ENCODE measurements at regions not wholly inside any gene's neighbourhood (a gene's known extent, or its start where the extent isn't known, plus 50 kb on each side); places are given as distances from the start of the nearest gene placed in this dataset.

GRCh38 chr9:18143073-18143745, 330.7 kb upstream of the ADAMTSL1 start:
- Histone ChIP-seq H3K4me2 (replicated peaks; ENCODE audit: low read depth, low read length, poor library complexity, severe bottlenecking) (no peak overlapping the region), H4K20me1 (ENCODE audit: control insufficient read depth, insufficient read depth, low read length, poor library complexity, severe bottlenecking) (no peaks in the 10 kb centered on the region), H3K27ac (ENCODE audit: low read length in 2 of 2) (no peak overlapping the region), H3K79me2 (ENCODE audit: control insufficient read depth, insufficient read depth, low read length) (no peaks in the 10 kb centered on the region), H3K4me3 (ENCODE audit: control extremely low read depth in 1 of 5, extremely low read depth in 1 of 5, insufficient read depth in 1 of 5, low read depth in 2 of 5, low read length in 4 of 5) (no peak overlapping the region), H3K9me3 (ENCODE audit: control extremely low read depth in 1 of 3, control insufficient read depth in 2 of 3, insufficient read depth in 1 of 3, low read length in 2 of 3) (no peaks in the 10 kb centered on the region), H3K36me3 (replicated peaks in 1 of 2; ENCODE audit: control extremely low read depth in 1 of 2, control insufficient read depth in 1 of 2, extremely low read depth in 1 of 2, insufficient read depth in 2 of 2, low read length in 1 of 2) (no peaks in the 10 kb centered on the region), H3K9ac (ENCODE audit: low read length) (no peak overlapping the region), H3K4me1 (ENCODE audit: control insufficient read depth in 2 of 2, insufficient read depth in 2 of 2, low read length in 2 of 2) (no peaks in the 10 kb centered on the region), H2AFZ (ENCODE audit: insufficient read depth, low read depth, low read length, poor library complexity, severe bottlenecking) (no peak overlapping the region), H3K27me3 (replicated peaks in 1 of 4; ENCODE audit: control extremely low read depth in 1 of 4, control insufficient read depth in 3 of 4, insufficient read depth in 4 of 4, low read length in 3 of 4) (no peaks in the 10 kb centered on the region)
- POLR2A ChIA-PET: no interaction called here
- no peak for ATAC-seq (ENCODE audit: low read depth)
- CTCF ChIA-PET: no interaction called here
- intact Hi-C loops (cut with micrococcal nuclease): no loop called here
- Mint-ChIP-seq H3K4me1 (no peaks in the 10 kb centered on the region), H3K27me3 (no peaks in the 10 kb centered on the region), H3K4me3 (no peak overlapping the region), H3K9me3 (ENCODE audit: insufficient read depth) (peaks cover 3% of the 10 kb centered on the region), H3K27ac (no peak overlapping the region)
- WGBS (ENCODE audit: insufficient coverage): 72% methylated on average over 3 of the region's 4 CpGs
- TF ChIP-seq, protein P1, sequence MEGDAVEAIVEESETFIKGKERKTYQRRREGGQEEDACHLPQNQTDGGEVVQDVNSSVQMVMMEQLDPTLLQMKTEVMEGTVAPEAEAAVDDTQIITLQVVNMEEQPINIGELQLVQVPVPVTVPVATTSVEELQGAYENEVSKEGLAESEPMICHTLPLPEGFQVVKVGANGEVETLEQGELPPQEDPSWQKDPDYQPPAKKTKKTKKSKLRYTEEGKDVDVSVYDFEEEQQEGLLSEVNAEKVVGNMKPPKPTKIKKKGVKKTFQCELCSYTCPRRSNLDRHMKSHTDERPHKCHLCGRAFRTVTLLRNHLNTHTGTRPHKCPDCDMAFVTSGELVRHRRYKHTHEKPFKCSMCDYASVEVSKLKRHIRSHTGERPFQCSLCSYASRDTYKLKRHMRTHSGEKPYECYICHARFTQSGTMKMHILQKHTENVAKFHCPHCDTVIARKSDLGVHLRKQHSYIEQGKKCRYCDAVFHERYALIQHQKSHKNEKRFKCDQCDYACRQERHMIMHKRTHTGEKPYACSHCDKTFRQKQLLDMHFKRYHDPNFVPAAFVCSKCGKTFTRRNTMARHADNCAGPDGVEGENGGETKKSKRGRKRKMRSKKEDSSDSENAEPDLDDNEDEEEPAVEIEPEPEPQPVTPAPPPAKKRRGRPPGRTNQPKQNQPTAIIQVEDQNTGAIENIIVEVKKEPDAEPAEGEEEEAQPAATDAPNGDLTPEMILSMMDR (IDR thresholded peaks at IDR 0.05): no peak
- no peak for TF ChIP-seq EZH2 (IDR thresholded peaks at IDR 0.05; ENCODE audit: borderline replicate concordance, insufficient read depth, low read depth, low read length, poor library complexity, severe bottlenecking)
- no peak for DNase-seq

- no peak overlapping the region for H3K9ac ChIP-seq (ENCODE audit: low read length)
- no peak overlapping the region for H3K4me3 Mint-ChIP-seq
- intact Hi-C loops (cut with micrococcal nuclease): no loop called here
Measured at GRCh38 chr9:18146329-18146728, 327.6 kb upstream of the ADAMTSL1 start.

More at GRCh38 chr9:18146329-18146728, 327.6 kb upstream of the ADAMTSL1 start:
- ATAC-seq (ENCODE audit: low read depth) (no peak), DNase-seq (no peak)
- no peaks in the 10 kb centered on the region for H3K4me1 Mint-ChIP-seq
- TF ChIP-seq, protein P1 (IDR thresholded peaks at IDR 0.05): no peak
- TF ChIP-seq EZH2 (IDR thresholded peaks at IDR 0.05; ENCODE audit: borderline replicate concordance, insufficient read depth, low read depth, low read length, poor library complexity, severe bottlenecking): no peak
- H3K27ac ChIP-seq (ENCODE audit: low read length in 2 of 2): no peak overlapping the region
- no peaks in the 10 kb centered on the region for H3K9me3 ChIP-seq (ENCODE audit: control extremely low read depth in 1 of 3, control insufficient read depth in 2 of 3, insufficient read depth in 1 of 3, low read length in 2 of 3)
- 83% methylated on average over 1 of the region's 3 CpGs for WGBS (ENCODE audit: insufficient coverage)
- H3K27me3 Mint-ChIP-seq: no peaks in the 10 kb centered on the region
- H2AFZ ChIP-seq (ENCODE audit: insufficient read depth, low read depth, low read length, poor library complexity, severe bottlenecking): no peak overlapping the region
- H3K27me3 ChIP-seq (replicated peaks in 1 of 4; ENCODE audit: control extremely low read depth in 1 of 4, control insufficient read depth in 3 of 4, insufficient read depth in 4 of 4, low read length in 3 of 4): no peaks in the 10 kb centered on the region
- no peak overlapping the region for H3K4me3 ChIP-seq (ENCODE audit: control extremely low read depth in 1 of 5, extremely low read depth in 1 of 5, insufficient read depth in 1 of 5, low read depth in 2 of 5, low read length in 4 of 5)
- ChIA-PET CTCF (no interaction called here), POLR2A (no interaction called here)
- H3K79me2 ChIP-seq (ENCODE audit: control insufficient read depth, insufficient read depth, low read length): no peaks in the 10 kb centered on the region
- no peak overlapping the region for H3K27ac Mint-ChIP-seq
- H4K20me1 ChIP-seq (ENCODE audit: control insufficient read depth, insufficient read depth, low read length, poor library complexity, severe bottlenecking): no peaks in the 10 kb centered on the region
- H3K36me3 ChIP-seq (replicated peaks in 1 of 2; ENCODE audit: control extremely low read depth in 1 of 2, control insufficient read depth in 1 of 2, extremely low read depth in 1 of 2, insufficient read depth in 2 of 2, low read length in 1 of 2): no peaks in the 10 kb centered on the region
- H3K9me3 Mint-ChIP-seq (ENCODE audit: insufficient read depth): no peaks in the 10 kb centered on the region
- no peak overlapping the region for H3K4me2 ChIP-seq (replicated peaks; ENCODE audit: low read depth, low read length, poor library complexity, severe bottlenecking)
- no peaks in the 10 kb centered on the region for H3K4me1 ChIP-seq (ENCODE audit: control insufficient read depth in 2 of 2, insufficient read depth in 2 of 2, low read length in 2 of 2)

Data from B cell (primary cell).